IPS DF 6.9 (cell line): ENCODE measurements at regions not wholly inside any gene's neighbourhood (a gene's known extent, or its start where the extent isn't known, plus 50 kb on each side); places are given as distances from the start of the nearest gene placed in this dataset.

ENCODE experiments used
- DNase-seq: peaks from one replicate; pipeline ENCODE4 v3.0.0-alpha.2; 2013; ENCODE audit warnings: low read depth, low spot score
- H3K27ac ChIP-seq: one replicate; pipeline ENCODE4 v1.5.1; 2013; ENCODE audit warnings: low read length, control low read depth
- H3K27me3 ChIP-seq: 2 replicates; pipeline ENCODE4 v1.6.1; 2013; ENCODE audit warnings: mild to moderate bottlenecking, low read length; ENCODE audit not compliant: control insufficient read depth, insufficient read depth
- H3K36me3 ChIP-seq: 2 replicates; pipeline ENCODE4 v1.6.1; 2013; ENCODE audit warnings: low read length; ENCODE audit not compliant: control insufficient read depth, insufficient read depth
- H3K4me1 ChIP-seq: 2 replicates; pipeline ENCODE4 v1.6.1; 2013; ENCODE audit warnings: low read length; ENCODE audit not compliant: control insufficient read depth, insufficient read depth
- H3K4me3 ChIP-seq: 2 replicates; pipeline ENCODE4 v1.5.1; 2013; ENCODE audit warnings: mild to moderate bottlenecking, low read length
- H3K9me3 ChIP-seq: 2 replicates; pipeline ENCODE4 v1.6.1; 2013; ENCODE audit warnings: low read length, inconsistent platforms; ENCODE audit not compliant: control insufficient read depth, insufficient read depth
- WGBS: extraction: QIAGEN DNeasy Blood & Tissue Kit; methylation state at CpG from one replicate; pipeline ENCODE4 v1.1.7; 2013; ENCODE audit warnings: mixed read lengths, missing lambda C conversion rate; ENCODE audit not compliant: insufficient read length, insufficient coverage; 5-methylcytosine and 5-hydroxymethylcytosine counted together

- Histone ChIP-seq H3K27ac (no peak overlapping the region), H3K4me3 (no peak overlapping the region), H3K9me3 (no peaks in the 10 kb centered on the region), H3K4me1 (0 out of 2 replicates have a peak, but pooled peaks cover 1% of the 10 kb centered on the region), H3K36me3 (no peaks in the 10 kb centered on the region), H3K27me3 (no peaks in the 10 kb centered on the region)
- no peak for DNase-seq
- no CpG with 5 or more reads among the region's 1 CpG for WGBS
These were observed 202.1 kb downstream of the NOVA1 start for GRCh38 chr14:26395726-26396125.

GRCh38 chr14:26394150-26394810 is 203.6 kb downstream of the NOVA1 start:
- DNase-seq, result no peak
- Histone ChIP-seq H3K27me3 (no peaks in the 10 kb centered on the region), H3K27ac (no peak overlapping the region), H3K4me1 (0 out of 2 replicates have a peak, but pooled peaks cover 1% of the 10 kb centered on the region), H3K36me3 (no peaks in the 10 kb centered on the region), H3K4me3 (no peak overlapping the region), H3K9me3 (no peaks in the 10 kb centered on the region)
- no CpG with 5 or more reads among the region's 4 CpGs for WGBS

DNA sequence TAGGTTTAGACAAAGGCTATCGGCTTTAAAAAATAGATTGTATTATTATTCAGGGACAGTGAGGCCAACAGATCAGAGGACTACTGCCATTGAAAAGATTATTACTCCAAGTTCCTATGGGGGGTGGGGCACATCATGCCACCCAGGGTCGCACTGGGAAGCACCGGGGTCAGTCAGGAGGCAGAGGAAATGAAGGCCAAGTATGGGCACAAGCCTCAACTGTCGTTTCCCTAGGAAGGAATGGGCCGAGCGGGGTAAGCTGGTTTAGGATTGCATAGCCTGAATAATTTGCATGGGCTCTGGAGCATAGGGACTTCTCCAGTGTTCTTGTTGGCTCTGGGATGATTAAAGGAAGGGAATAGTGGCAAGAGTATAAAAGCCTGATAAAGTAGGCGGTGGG is 205.3 kb downstream of the NOVA1 start:
- Histone ChIP-seq H3K36me3 (no peaks in the 10 kb centered on the region), H3K9me3 (no peaks in the 10 kb centered on the region), H3K4me1 (0 out of 2 replicates have a peak, but pooled peaks cover 1% of the 10 kb centered on the region), H3K4me3 (no peak overlapping the region), H3K27ac (no peak overlapping the region), H3K27me3 (no peaks in the 10 kb centered on the region)
- WGBS, result no CpG with 5 or more reads among the region's 7 CpGs
- no peak for DNase-seq

DNA sequence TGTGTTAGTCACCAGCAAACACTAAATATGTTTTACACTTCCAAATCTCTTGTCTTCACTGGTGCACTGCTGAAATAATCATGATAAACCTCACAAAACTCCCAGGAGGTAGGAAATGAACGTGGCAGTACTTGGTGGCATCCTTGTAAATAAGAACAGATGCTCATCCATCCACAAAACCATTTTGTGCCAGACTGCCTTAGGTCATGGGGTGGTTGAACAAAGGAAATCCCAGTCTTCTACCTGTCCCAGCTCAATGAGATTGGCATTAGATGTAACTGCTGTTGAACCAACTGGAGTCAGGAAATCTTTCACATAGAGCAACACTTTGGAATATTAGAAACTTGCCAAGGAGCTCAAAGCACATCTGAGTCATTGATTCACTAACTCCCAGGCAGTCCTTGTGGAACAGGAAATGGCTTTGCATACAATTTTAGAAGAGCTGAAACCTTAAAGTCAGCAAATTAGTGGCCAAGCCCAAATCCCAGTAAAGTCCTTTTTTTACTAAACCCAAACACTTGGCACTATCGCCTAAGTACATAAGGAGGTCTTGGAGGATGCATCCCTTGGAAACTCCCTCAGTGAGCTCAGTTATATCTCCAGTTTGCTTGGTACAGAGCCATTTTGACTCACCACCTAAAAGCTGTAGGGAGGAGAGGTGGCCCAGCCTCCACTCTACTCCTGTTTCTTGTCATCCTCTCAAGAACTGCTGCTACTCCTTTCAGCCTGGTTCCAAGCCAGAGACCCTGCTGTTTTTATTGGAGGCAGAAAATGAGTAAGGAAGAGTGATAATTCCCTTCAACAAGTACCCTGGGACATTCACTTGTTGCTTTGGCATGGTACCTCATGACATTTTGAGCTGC is 208.0 kb downstream of the NOVA1 start:
- no peak overlapping the region for H3K27ac ChIP-seq
- no peaks in the 10 kb centered on the region for H3K9me3 ChIP-seq
- 0 out of 2 replicates have a peak, but pooled peaks cover 1% of the 10 kb centered on the region for H3K4me1 ChIP-seq
- DNase-seq, result no peak
- WGBS, result no CpG with 5 or more reads among the region's 2 CpGs
- H3K27me3 ChIP-seq, result no peaks in the 10 kb centered on the region
- H3K36me3 ChIP-seq, result no peaks in the 10 kb centered on the region
- H3K4me3 ChIP-seq, result no peak overlapping the region

GRCh38 chr14:26385310-26385709 is 212.5 kb downstream of the NOVA1 start:
- Histone ChIP-seq H3K27ac (no peak overlapping the region), H3K9me3 (no peaks in the 10 kb centered on the region), H3K36me3 (no peaks in the 10 kb centered on the region), H3K27me3 (no peaks in the 10 kb centered on the region), H3K4me3 (no peak overlapping the region), H3K4me1 (no peaks in the 10 kb centered on the region)
- no CpG with 5 or more reads among the region's 3 CpGs for WGBS
- DNase-seq, result no peak

DNA sequence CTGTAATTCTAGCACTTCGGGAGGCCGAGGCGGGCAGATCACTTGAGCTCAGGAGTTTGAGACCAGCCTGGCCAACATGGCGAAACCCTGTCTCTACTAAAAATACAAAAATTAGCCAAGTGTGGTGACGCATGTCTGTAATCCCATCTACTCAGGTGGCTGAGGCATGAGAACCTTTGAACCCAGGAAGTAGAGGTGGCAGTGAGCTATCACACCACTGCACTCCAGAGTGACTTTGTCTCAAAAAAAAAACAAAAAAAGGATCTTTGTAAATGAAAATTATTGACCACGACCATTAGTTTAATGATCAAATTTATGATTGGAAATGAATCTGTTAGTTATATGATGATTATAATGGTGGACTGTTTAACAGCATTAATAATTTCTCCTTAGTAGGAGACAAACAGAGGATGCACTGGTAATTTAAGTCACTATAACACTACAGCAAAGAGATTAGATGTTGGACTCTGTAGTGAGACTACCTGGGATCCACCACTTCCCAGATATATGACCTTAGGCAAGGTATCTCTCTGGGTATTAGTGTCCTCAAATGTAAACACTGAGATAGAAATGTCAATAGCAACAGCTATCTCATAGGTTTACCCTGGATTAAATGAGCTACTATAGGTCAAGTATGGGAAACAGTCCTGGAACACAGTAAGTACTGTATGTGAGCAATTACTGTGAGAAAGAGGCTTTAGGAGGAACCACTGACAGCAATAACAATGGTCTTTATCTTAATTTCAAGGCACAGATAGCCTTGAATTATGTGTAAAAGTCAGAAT is 214.7 kb downstream of the NOVA1 start:
- no CpG with 5 or more reads among the region's 6 CpGs for WGBS
- Histone ChIP-seq H3K9me3 (no peaks in the 10 kb centered on the region; the same call in 1 of the 2 replicates), H3K4me1 (no peaks in the 10 kb centered on the region), H3K36me3 (no peaks in the 10 kb centered on the region), H3K27ac (no peak overlapping the region), H3K27me3 (no peaks in the 10 kb centered on the region), H3K4me3 (no peak overlapping the region)
- no peak for DNase-seq

- no peaks in the 10 kb centered on the region; the same call in 1 of the 2 replicates for H3K9me3 ChIP-seq
- no peak for DNase-seq
- no peaks in the 10 kb centered on the region for H3K4me1 ChIP-seq
- H3K27ac ChIP-seq, result no peak overlapping the region
- H3K4me3 ChIP-seq, result no peak overlapping the region
- no peaks in the 10 kb centered on the region for H3K27me3 ChIP-seq
- no CpG with 5 or more reads among the region's 2 CpGs for WGBS
- H3K36me3 ChIP-seq, result no peaks in the 10 kb centered on the region
These were observed 216.4 kb downstream of the NOVA1 start for GRCh38 chr14:26381405-26381804.

DNA sequence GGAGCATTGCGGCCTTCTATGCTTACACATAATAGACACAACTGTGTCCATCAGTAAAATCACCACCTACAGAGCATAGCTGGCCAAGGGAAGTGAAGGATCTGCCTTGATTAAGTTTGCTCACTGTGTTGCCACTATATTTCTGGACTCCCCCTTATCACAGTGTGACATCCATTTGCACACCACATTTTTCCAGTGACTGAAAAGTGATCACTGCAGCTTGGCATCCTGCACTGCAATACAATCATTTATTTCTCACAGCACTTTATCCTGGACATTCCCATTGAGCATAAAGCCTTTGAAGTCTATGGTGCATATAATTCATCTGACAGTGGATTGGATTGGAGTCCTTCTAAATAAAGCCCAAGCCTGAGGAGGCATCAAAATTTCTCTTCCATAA is 217.2 kb downstream of the NOVA1 start:
- no peaks in the 10 kb centered on the region for H3K36me3 ChIP-seq
- H3K27ac ChIP-seq, result no peak overlapping the region
- no peaks in the 10 kb centered on the region; the same call in 1 of the 2 replicates for H3K9me3 ChIP-seq
- no peak for DNase-seq
- H3K4me3 ChIP-seq, result no peak overlapping the region
- H3K27me3 ChIP-seq, result no peaks in the 10 kb centered on the region
- H3K4me1 ChIP-seq, result no peaks in the 10 kb centered on the region
- no CpG with 5 or more reads among the region's 1 CpG for WGBS

DNA sequence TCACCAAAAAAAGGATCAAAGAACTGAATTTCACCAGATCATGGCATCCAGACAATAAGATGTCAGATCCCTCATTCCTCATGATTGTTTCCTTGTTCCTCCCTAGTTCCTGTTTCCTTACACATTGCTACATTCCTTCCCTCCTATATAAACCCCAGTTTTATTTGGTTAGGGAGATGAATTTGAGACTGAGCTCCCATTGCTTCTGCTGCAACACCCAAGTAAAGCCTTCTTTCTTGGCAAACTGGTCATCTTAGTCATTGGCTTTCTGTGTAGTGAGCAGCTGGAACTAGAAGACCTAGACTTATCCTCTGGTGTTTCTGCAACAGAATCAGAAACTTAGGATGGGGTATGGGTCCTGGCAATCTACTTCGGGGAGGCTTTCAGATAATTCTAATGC is 217.9 kb downstream of the NOVA1 start:
- H3K9me3 ChIP-seq, result no peaks in the 10 kb centered on the region; the same call in 1 of the 2 replicates
- no peak for DNase-seq
- no peaks in the 10 kb centered on the region for H3K4me1 ChIP-seq
- H3K36me3 ChIP-seq, result no peaks in the 10 kb centered on the region
- no peaks in the 10 kb centered on the region for H3K27me3 ChIP-seq
- no peak overlapping the region for H3K4me3 ChIP-seq
- no CpG with 5 or more reads among the region's 1 CpG for WGBS
- no peak overlapping the region for H3K27ac ChIP-seq

DNA sequence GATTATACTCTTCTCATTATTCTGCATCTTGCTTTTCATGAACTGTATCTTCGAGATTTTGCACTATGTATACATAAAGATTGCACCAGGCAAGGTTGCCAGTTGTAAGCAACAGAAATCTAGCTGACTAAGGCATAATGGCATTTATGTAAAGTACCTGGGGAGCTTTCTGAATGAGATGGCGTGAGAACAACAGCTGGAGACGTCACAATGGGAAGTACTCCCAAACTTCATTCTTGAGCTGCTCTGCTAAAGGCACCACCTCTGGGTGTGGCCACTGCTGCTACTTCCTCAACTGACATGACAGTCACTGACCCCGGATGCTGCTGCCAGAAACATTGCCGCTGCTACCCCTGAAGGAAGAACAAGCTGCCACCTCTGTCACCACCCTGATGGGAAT is 220.7 kb downstream of the NOVA1 start:
- no peak for DNase-seq
- no CpG with 5 or more reads among the region's 5 CpGs for WGBS
- Histone ChIP-seq H3K27ac (no peak overlapping the region), H3K4me1 (no peaks in the 10 kb centered on the region), H3K4me3 (no peak overlapping the region), H3K9me3 (no peaks in the 10 kb centered on the region; the same call in 1 of the 2 replicates), H3K36me3 (no peaks in the 10 kb centered on the region), H3K27me3 (no peaks in the 10 kb centered on the region)
